GM21529 (cell line): ENCODE measurements at regions not wholly inside any gene's neighbourhood (a gene's known extent, or its start where the extent isn't known, plus 50 kb on each side); places are given as distances from the start of the nearest gene placed in this dataset.
"Not testable (repeated sequence)": the region's sequence is repeated elsewhere in the genome, so short reads cannot be mapped to it uniquely, and the experiment has no call there.

Source experiments
- ATAC-seq: cut with Tn5 transposase; IDR thresholded peaks from one replicate; pipeline ENCODE4 v1.9.1; 2021; ENCODE audit not compliant: unreplicated experiment

DNA sequence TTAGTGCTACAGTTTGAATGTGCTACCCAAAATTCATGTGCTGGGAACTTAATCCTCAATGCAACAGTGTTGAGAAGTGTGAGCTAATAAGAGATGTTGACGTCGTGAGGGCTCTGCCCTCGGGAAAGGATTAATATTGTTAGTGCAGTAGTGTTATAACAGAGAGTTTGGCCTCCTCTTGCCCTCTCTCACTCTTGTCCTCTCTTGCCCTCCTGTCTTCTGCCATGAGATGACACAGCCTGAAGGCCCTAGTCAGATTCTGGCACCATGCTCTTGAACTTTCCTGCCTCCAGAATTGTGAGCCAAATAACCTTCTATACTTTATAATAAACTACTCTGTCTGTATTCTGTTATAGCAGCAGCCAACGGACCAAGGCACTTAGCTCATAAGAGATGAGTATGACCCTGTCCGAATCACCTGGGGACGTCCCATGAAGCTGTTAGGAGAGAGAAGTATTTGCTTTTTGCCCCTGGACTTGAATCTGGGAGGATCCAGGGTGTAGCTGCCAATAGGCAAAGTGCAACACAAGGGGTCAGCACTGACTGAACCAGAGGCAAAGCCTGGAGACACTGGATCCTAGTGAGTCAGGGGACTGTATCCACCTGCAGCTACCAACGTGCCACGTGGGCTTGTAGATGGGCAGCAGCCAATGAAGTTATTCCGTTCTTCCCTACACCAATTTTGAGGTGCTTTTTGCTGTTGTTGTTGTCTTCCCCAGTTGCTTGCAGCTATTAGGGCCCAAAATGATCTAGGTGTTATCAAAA, 233.7 kb downstream of the THBS2 start:
- no peak for ATAC-seq

DNA sequence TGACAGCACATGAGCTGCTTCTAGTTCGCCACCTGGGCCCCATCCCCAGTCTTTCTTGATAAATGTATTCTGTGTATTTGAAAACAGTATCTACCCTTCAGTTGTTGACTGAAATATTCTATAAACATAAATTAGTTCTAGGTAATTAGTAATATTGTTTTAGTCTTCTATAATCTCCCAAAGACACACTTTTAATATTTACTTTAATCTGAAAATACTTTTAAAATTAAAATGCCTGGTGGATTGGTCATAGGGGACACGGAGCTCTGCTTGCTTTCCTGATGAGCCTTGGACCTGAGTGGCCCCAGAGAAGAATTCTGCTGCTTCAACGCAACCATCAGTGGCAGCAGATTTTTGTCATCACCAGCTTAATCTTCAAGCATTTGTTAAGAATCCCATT, 234.5 kb downstream of the THBS2 start:
- ATAC-seq: no peak

- ATAC-seq: no peak
These were observed 236.9 kb downstream of the THBS2 start for GRCh38 chr6:169016758-169017157.

DNA sequence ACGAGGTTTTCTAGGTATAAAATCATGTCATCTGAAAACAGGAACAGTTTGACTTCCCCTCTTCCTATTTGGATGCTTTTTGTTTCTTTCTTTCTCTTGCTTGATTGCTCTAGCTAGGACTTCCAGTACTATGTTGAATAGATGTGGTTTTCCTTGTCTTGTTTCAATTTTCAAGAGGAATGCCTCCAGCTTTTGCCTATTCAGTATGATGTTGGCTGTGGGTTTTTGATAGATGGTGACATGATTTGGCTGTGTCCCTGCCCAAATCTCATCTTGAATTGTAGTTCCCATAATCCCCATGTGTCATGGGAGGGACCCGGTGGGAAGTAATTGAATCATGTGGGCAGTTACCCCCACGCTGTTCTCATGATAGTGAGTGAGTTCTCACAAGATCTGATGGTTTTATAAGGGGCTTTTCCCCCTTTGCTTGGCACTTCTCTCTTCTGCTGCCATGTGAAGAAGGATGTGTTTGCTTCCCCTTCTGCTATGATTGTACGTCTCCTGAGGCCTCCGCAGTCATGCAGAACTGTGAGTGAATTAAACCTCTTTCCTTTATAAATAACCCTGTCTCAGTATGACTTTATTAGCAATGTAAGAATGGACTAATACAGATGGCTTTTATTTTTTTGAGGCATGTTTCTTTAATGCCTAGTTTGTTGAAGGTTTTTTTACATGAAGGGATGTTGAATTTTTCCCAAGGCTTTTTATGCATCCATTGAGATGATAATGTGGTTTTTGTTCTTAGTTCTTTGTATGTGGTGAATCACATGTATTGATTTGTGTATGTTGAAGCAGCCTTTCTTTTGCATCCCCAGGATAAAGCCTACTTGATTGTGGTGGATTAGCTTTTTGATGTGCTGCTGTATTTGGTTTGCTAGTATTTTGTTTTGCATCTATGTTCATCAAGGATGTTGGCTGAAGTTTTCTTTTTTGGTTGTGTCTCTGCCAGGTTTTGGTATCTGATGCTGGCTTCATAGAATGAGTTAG, 239.1 kb downstream of the THBS2 start:
- ATAC-seq: no peak

- no peak for ATAC-seq
These were observed 244.0 kb downstream of the THBS2 start for GRCh38 chr6:169009628-169010027.

- no peak for ATAC-seq
These were observed 244.9 kb downstream of the THBS2 start for GRCh38 chr6:169008641-169009257.

DNA sequence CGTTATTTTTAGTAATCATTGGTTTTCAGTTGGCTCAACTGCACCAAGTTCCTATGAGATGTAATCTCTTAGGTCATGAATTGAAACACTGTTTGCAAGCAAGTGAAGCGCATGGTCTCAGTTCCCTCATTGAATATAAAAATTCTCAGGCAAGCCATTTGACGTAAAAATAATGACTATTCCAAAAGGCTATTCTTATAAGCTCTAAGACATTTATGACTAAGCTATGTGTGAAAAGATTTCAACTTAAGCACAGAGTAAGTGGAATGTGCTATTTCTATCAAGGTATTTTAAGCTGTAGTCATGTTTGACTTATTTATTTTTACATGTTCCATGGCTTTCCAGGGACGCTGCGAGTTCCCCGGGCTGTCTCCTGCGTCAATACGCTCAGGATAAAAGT, 248.5 kb downstream of the THBS2 start:
- no peak for ATAC-seq

GRCh38 chr6:169000022-169000421, 253.6 kb downstream of the THBS2 start:
- no peak for ATAC-seq

DNA sequence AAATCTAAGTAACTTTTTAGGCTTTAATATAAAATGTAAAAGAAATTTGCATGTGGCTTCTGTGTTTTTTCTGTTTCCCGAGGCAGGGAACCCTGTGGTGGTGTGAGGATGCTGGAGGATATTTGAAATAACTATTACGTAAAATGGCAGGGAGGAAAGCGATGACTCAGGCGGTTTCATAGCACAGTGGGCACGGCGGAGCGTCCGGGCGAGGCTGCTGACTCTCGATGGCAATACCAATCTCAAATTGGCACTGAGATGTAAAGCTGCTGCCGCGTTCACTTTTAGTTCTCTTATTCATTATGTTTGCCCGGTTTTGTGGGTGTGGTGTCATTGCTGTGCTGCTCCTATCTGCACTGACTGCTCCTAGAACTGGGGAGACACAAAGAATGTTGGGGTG, 254.3 kb downstream of the THBS2 start:
- no peak for ATAC-seq

GRCh38 chr6:168996356-168996625, 257.4 kb downstream of the THBS2 start:
- ATAC-seq: no peak

DNA sequence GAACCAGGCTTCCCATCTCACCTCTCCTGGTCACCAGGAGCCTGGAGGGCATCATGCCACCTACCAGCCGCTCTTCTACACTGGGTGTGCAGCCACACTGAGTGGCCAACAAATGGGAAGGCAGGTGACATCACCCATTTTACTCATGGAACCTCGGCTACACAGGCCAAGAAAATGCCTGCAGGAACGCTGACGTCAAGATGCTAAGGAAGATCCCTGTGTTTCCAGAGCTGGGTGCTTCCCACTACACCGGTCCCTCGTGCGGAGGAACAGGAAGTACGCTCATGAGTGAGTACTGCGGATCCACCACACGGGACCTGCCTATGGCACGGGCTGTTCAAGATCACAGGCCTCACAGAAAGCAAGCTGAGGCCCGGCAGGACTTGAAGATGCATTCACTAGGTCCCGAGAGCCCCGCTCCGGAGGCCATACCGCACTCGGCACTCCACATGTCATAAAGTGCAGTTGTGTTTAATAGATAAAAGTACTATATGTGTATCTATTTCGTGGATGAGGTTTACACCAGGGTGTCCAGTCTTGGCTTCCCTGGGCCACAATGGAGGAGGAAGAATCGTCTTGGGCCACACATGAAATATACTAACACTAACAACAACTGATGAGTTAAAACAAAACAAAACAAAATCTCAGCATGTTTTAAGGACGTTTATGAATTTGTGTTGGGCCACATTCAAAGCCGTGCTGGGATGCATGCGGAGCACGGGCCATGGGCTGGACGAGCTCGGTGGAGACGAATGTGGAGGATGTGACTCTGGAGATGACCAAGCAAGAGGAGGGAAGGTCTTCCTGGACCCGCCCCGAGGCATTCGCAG, 257.9 kb downstream of the THBS2 start:
- ATAC-seq: no peak

- ATAC-seq: no peak
These were observed 258.7 kb downstream of the THBS2 start for GRCh38 chr6:168994956-168995355.

GRCh38 chr6:168992446-168993144, 261.1 kb downstream of the THBS2 start:
- no peak for ATAC-seq

- not testable (repeated sequence) for ATAC-seq
These were observed 262.0 kb downstream of the THBS2 start for GRCh38 chr6:168991695-168992094.

DNA sequence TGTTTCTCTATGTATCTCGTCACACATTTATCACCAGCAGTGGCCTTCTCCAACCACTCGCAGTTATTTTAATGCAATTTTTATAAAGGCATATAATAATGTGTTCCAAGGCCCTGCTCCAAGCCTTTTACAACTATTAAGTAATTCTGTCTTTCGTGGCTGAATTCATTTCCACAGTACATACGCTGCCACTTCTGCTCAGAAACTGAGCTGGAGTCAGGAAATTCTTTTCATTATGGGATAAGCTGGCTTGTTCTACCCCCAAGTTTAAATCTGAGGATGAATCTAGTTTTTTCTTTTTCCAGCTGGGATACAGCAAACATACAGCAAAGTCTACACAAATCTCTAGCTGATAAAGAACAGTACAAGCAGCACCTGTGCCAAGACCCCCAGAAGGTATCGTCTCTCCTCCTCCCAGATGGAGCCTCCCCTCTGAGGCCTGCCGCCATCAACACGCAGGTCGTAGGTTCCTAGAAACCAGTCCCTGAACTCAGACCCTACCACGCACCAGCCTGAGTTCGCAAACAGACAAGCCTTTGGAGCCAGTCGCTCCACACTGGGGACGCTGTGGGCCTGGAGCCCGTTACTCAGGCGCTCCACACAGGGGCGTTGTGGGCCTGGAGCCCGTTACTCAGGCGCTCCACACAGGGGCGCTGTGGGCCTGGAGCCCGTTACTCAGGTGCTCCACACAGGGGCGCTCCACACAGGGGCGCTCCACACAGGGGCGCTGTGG, 263.5 kb downstream of the THBS2 start:
- ATAC-seq: no peak

GRCh38 chr6:168989421-168989820, 264.2 kb downstream of the THBS2 start:
- no peak for ATAC-seq

- ATAC-seq: no peak
These were observed 264.8 kb downstream of the THBS2 start for GRCh38 chr6:168988801-168989200.

GRCh38 chr6:168988280-168988679, 265.4 kb downstream of the THBS2 start:
- no peak for ATAC-seq

DNA sequence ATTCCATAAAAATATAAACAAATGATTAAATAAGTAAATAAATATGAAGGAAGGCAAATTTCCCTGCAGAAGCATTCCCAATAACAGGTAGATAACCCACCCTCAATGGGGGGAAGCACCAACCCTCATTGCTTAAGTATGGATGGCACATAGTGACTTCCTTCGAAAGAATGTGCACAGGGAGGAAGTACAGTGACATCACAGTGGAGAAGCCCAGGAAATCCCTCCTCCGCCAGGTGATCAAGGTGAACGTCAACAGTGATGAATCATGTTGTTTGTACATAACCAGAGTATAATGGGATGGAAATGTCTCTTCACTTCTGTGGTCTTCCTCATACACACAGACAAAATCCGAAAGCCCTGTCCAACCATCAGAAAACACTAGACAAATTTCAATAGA, 267.9 kb downstream of the THBS2 start:
- no peak for ATAC-seq

DNA sequence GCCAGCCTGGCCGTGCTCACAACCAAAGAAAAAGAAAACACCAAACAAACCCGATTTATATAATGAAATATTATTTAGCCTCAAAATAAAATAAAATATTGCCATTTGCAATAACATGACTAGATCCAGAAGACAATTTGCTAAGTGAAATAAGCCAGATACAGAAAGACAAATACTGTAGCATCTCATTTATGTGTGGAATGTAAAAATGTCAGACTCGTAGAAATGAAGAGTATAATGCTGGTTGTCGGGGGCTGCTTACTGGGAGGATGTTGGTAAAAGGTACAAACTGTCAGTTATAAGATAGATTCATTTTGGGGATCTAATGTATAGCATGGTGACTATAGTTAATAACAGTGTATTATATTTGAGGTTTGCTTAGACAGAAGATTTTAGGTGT, 269.7 kb downstream of the THBS2 start:
- no peak for ATAC-seq
